Fibroblast of lung (primary cell): ENCODE measurements at regions not wholly inside any gene's neighbourhood (a gene's known extent, or its start where the extent isn't known, plus 50 kb on each side); places are given as distances from the start of the nearest gene placed in this dataset.

Source experiments
- DNase-seq, 2 donors: peaks; one replicate each; pipeline versions ENCODE4 v3.0.0 to v3.0.0-alpha.2; 2010; ENCODE audit warnings: low read depth in 2 of 2
- H2AFZ ChIP-seq: 2 replicates; pipeline ENCODE4 v1.5.1; 2012; ENCODE audit warnings: low read length, control low read depth, inconsistent platforms
- H3K27ac ChIP-seq: 2 replicates; pipeline ENCODE4 v1.5.1; 2011; ENCODE audit warnings: low read length, control low read depth; ENCODE audit not compliant: insufficient read depth
- H3K27me3 ChIP-seq: 2 replicates; pipeline ENCODE4 v1.5.1; 2011; ENCODE audit warnings: mild to moderate bottlenecking, low read length; ENCODE audit not compliant: control insufficient read depth, insufficient read depth
- H3K36me3 ChIP-seq: 2 replicates; pipeline ENCODE4 v1.5.1; 2011; ENCODE audit warnings: low read length; ENCODE audit not compliant: control insufficient read depth, insufficient read depth
- H3K4me1 ChIP-seq: 2 replicates; pipeline ENCODE4 v1.5.1; 2011; ENCODE audit warnings: low read length; ENCODE audit not compliant: control insufficient read depth, insufficient read depth; ENCODE audit errors: extremely low read depth
- H3K4me2 ChIP-seq: 2 replicates; pipeline ENCODE4 v1.5.1; 2011; ENCODE audit warnings: low read length, control low read depth; ENCODE audit not compliant: insufficient read depth; ENCODE audit errors: extremely low read depth
- H3K4me3 ChIP-seq, 4 experiments: fragments of 200-600 bp in 1 of 4; sonication (generic) in 1 of 4; replicated peaks in 1 of 4; 2 replicates each; pipeline ENCODE4 v1.5.1; 2011 to 2016; ENCODE audit warnings: low read length in 4 of 4, low read depth in 3 of 4, mild to moderate bottlenecking in 3 of 4, control low read depth in 2 of 4, inconsistent platforms in 1 of 4, mixed read lengths in 1 of 4; ENCODE audit not compliant: insufficient read depth in 1 of 4; ENCODE audit errors: control extremely low read depth in 1 of 4
- H3K79me2 ChIP-seq: 2 replicates; pipeline ENCODE4 v1.5.1; 2012; ENCODE audit warnings: mild to moderate bottlenecking, low read length, inconsistent platforms; ENCODE audit not compliant: control insufficient read depth, insufficient read depth
- H3K9ac ChIP-seq: 2 replicates; pipeline ENCODE4 v1.5.1; 2011; ENCODE audit warnings: mild to moderate bottlenecking, low read length, control low read depth; ENCODE audit not compliant: insufficient read depth
- H3K9me3 ChIP-seq: 2 replicates; pipeline ENCODE4 v1.5.1; 2012; ENCODE audit warnings: low read depth, low read length; ENCODE audit not compliant: control insufficient read depth, insufficient read depth
- H4K20me1 ChIP-seq: 2 replicates; pipeline ENCODE4 v1.5.1; 2011; ENCODE audit warnings: low read length; ENCODE audit not compliant: control insufficient read depth, insufficient read depth; ENCODE audit errors: extremely low read depth
- EZH2 ChIP-seq: IDR thresholded peaks from 2 replicates; pipeline ENCODE4 v1.5.1; 2012; ENCODE audit warnings: low read length, control low read depth, mild to moderate bottlenecking; ENCODE audit errors: missing control alignments
- TF ChIP-seq, protein P1 (sequence below), 2 donors: IDR thresholded peaks in 1 of 2; conservative IDR thresholded peaks in 1 of 2; 1 replicate in 1 of 2; 2 replicates in 1 of 2; pipeline ENCODE4 v1.5.1; 2011 to 2012; ENCODE audit warnings: low read length in 2 of 2, control low read depth in 1 of 2, inconsistent platforms in 1 of 2, low read depth in 1 of 2, mild to moderate bottlenecking in 1 of 2

DNA sequence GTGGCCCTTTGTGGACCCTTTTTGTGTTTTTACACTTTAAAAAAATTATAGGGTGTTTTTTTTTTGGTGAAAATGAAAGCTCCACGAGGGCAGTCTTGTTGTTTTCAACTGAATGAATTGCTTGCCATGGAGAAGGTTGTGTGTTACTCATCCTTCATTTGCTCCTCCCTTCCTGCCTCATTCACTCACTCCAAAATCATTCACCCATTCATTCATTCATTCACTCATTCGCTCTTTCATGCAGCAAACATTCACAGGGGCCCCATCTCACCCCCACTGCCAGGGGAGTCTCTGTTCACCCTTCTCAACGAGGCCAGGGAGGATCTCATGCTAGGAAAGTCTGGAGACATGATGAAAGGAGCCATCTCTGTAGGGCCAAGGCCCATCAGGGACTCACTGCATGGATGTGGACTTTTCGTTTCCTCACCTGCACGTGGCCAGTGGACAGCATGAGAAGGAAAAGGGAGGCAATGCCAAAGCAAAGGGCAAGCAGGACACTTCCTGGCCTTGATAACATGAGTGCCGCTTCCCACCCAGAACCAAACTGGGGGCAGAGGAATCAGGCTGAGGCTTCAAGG lies 62.8 kb upstream of the COL13A1 start:
- H3K9me3 ChIP-seq: no peaks in the 10 kb centered on the region
- peaks cover 2% of the 10 kb centered on the region for H3K4me1 ChIP-seq
- no peak overlapping the region for H3K27ac ChIP-seq
- no peak overlapping the region for H3K4me2 ChIP-seq
- DNase-seq: no peak
- no peaks in the 10 kb centered on the region for H3K36me3 ChIP-seq
- H3K4me3 ChIP-seq: no peak overlapping the region
- no peak overlapping the region for H3K9ac ChIP-seq
- no peak overlapping the region for H2AFZ ChIP-seq
- H3K27me3 ChIP-seq: no peaks in the 10 kb centered on the region
- no peaks in the 10 kb centered on the region for H4K20me1 ChIP-seq
- TF ChIP-seq, protein P1, sequence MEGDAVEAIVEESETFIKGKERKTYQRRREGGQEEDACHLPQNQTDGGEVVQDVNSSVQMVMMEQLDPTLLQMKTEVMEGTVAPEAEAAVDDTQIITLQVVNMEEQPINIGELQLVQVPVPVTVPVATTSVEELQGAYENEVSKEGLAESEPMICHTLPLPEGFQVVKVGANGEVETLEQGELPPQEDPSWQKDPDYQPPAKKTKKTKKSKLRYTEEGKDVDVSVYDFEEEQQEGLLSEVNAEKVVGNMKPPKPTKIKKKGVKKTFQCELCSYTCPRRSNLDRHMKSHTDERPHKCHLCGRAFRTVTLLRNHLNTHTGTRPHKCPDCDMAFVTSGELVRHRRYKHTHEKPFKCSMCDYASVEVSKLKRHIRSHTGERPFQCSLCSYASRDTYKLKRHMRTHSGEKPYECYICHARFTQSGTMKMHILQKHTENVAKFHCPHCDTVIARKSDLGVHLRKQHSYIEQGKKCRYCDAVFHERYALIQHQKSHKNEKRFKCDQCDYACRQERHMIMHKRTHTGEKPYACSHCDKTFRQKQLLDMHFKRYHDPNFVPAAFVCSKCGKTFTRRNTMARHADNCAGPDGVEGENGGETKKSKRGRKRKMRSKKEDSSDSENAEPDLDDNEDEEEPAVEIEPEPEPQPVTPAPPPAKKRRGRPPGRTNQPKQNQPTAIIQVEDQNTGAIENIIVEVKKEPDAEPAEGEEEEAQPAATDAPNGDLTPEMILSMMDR (conservative IDR thresholded peaks at IDR 0.05 in 1 of 2, IDR thresholded peaks at IDR 0.05 in 1 of 2; ENCODE audit: low read depth in 1 of 2, low read length in 2 of 2): no peak
- no peak for TF ChIP-seq EZH2
- no peaks in the 10 kb centered on the region for H3K79me2 ChIP-seq

DNA sequence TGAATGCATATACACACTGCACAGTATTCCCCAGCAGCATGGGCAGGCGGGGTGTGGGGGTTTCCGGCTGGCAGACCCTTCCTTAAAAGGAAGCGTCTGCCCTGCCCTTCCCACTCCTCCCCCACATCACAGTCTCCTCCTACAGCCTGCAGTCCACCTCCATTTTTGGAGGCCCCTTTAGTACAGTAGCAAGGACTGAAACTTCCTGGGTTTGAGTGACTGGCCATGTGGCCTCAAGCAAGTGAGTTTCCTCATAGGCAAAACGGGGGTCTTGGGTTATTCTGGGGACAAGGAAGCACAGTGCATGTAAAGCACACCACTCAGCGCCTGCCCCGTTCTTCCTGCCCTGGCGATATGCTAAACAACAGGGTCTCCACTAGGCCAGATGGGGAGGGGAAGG lies 62.1 kb upstream of the COL13A1 start:
- H2AFZ ChIP-seq: no peak overlapping the region
- no peak for DNase-seq
- no peaks in the 10 kb centered on the region for H3K27me3 ChIP-seq
- H3K79me2 ChIP-seq: no peaks in the 10 kb centered on the region
- no peak overlapping the region for H3K9ac ChIP-seq
- no peak for TF ChIP-seq EZH2
- TF ChIP-seq, protein P1 (conservative IDR thresholded peaks at IDR 0.05 in 1 of 2, IDR thresholded peaks at IDR 0.05 in 1 of 2; ENCODE audit: low read depth in 1 of 2, low read length in 2 of 2): no peak
- H4K20me1 ChIP-seq: no peaks in the 10 kb centered on the region
- H3K27ac ChIP-seq: no peak overlapping the region
- no peak overlapping the region for H3K4me2 ChIP-seq
- H3K9me3 ChIP-seq: no peaks in the 10 kb centered on the region
- no peaks in the 10 kb centered on the region for H3K36me3 ChIP-seq
- no peak overlapping the region for H3K4me3 ChIP-seq
- H3K4me1 ChIP-seq: no peaks in the 10 kb centered on the region

DNA sequence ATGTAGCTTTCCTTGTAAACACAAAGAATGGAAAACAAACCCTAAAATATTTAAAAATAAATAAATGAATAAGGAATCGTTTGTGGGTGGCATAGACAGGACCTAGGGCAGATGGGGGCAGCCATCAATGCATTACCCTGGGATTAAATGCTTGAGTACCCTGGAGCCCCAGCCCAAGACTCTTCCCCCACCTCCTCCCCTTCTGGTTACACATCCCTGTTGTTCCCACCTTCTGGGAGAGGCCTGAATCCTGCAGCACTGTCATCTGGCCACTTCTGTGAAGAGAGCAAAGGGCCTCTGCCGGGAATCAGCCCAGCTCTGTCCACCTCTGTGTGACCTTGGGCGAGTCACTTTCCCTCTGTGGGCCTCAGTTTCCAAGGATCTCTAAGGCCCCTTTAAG lies 61.6 kb upstream of the COL13A1 start:
- TF ChIP-seq, protein P1 (conservative IDR thresholded peaks at IDR 0.05 in 1 of 2, IDR thresholded peaks at IDR 0.05 in 1 of 2; ENCODE audit: low read depth in 1 of 2, low read length in 2 of 2): no peak
- TF ChIP-seq EZH2: no peak
- Histone ChIP-seq H3K27me3 (peaks cover 2% of the 10 kb centered on the region), H2AFZ (no peak overlapping the region), H3K9ac (no peak overlapping the region), H3K4me3 (no peak overlapping the region), H3K9me3 (no peaks in the 10 kb centered on the region), H4K20me1 (no peaks in the 10 kb centered on the region), H3K79me2 (no peaks in the 10 kb centered on the region), H3K4me1 (no peaks in the 10 kb centered on the region), H3K36me3 (no peaks in the 10 kb centered on the region), H3K27ac (no peak overlapping the region), H3K4me2 (no peak overlapping the region)
- DNase-seq: no peak
